ENCODE measurements at regions not wholly inside any gene's neighbourhood (a gene's known extent, or its start where the extent isn't known, plus 50 kb on each side); places are given as distances from the start of the nearest gene placed in this dataset.

DNA sequence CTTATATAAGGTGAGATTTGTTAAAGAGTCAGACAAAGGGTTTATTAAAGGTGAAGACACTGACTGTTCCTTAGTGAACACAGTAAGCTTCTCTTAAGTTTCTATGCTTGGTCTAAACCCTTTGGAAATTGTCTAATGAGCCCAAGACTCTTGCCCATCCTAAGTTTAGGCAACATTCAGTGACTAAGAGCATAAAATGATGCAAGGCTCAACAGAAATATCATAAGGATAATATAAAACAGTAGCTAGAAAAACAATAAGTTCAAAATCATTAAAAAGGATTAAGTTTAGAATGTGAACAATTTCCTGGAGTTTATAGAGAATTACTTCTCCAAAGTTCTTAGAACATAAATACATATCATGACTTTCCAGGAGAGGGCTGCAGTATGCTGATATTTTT, 108.9 kb upstream of the PDC start:
- ChIA-PET CTCF (no interaction called here), POLR2A (no interaction called here)
- DNase-seq (ENCODE audit: low spot score) (no peak), ATAC-seq (no peak)
- H3K4me1 Mint-ChIP-seq: no peaks in the 10 kb centered on the region
- H3K27ac Mint-ChIP-seq: no peak overlapping the region
- no peak overlapping the region for H3K4me3 Mint-ChIP-seq
- no peaks in the 10 kb centered on the region for H3K27me3 Mint-ChIP-seq (ENCODE audit: low read depth)
- H3K36me3 Mint-ChIP-seq: no peaks in the 10 kb centered on the region
- TF ChIP-seq ZBTB43 (CRISPR knock-in tag; IDR thresholded peaks at IDR 0.05) (no peak), RORB (CRISPR knock-in tag; IDR thresholded peaks at IDR 0.05) (no peak), JUN (CRISPR knock-in tag; IDR thresholded peaks at IDR 0.05) (no peak), NFATC4 (CRISPR knock-in tag; IDR thresholded peaks at IDR 0.05) (no peak), NFE2L1 (CRISPR knock-in tag; IDR thresholded peaks at IDR 0.05) (no peak), SMAD4 (CRISPR knock-in tag; IDR thresholded peaks at IDR 0.05) (no peak), NR1H2 (CRISPR knock-in tag; IDR thresholded peaks at IDR 0.05) (no peak), PRRX2 (CRISPR knock-in tag; IDR thresholded peaks at IDR 0.05) (no peak), ZNF671 (CRISPR knock-in tag; IDR thresholded peaks at IDR 0.05) (no peak), ZNF138 (CRISPR knock-in tag; conservative IDR thresholded peaks at IDR 0.05) (no peak), GTF2I (CRISPR knock-in tag; conservative IDR thresholded peaks at IDR 0.05) (no peak), HMGA2 (CRISPR knock-in tag; IDR thresholded peaks at IDR 0.05) (no peak), USF1 (CRISPR knock-in tag; IDR thresholded peaks at IDR 0.05) (no peak)
- TF ChIP-seq, protein P1, sequence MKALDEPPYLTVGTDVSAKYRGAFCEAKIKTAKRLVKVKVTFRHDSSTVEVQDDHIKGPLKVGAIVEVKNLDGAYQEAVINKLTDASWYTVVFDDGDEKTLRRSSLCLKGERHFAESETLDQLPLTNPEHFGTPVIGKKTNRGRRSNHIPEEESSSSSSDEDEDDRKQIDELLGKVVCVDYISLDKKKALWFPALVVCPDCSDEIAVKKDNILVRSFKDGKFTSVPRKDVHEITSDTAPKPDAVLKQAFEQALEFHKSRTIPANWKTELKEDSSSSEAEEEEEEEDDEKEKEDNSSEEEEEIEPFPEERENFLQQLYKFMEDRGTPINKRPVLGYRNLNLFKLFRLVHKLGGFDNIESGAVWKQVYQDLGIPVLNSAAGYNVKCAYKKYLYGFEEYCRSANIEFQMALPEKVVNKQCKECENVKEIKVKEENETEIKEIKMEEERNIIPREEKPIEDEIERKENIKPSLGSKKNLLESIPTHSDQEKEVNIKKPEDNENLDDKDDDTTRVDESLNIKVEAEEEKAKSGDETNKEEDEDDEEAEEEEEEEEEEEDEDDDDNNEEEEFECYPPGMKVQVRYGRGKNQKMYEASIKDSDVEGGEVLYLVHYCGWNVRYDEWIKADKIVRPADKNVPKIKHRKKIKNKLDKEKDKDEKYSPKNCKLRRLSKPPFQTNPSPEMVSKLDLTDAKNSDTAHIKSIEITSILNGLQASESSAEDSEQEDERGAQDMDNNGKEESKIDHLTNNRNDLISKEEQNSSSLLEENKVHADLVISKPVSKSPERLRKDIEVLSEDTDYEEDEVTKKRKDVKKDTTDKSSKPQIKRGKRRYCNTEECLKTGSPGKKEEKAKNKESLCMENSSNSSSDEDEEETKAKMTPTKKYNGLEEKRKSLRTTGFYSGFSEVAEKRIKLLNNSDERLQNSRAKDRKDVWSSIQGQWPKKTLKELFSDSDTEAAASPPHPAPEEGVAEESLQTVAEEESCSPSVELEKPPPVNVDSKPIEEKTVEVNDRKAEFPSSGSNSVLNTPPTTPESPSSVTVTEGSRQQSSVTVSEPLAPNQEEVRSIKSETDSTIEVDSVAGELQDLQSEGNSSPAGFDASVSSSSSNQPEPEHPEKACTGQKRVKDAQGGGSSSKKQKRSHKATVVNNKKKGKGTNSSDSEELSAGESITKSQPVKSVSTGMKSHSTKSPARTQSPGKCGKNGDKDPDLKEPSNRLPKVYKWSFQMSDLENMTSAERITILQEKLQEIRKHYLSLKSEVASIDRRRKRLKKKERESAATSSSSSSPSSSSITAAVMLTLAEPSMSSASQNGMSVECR (CRISPR knock-in tag; IDR thresholded peaks at IDR 0.05; ENCODE audit: borderline replicate concordance): no peak
- TF ChIP-seq, protein P2, sequence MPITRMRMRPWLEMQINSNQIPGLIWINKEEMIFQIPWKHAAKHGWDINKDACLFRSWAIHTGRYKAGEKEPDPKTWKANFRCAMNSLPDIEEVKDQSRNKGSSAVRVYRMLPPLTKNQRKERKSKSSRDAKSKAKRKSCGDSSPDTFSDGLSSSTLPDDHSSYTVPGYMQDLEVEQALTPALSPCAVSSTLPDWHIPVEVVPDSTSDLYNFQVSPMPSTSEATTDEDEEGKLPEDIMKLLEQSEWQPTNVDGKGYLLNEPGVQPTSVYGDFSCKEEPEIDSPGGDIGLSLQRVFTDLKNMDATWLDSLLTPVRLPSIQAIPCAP (CRISPR knock-in tag; IDR thresholded peaks at IDR 0.05): no peak
- TF ChIP-seq, protein P3, sequence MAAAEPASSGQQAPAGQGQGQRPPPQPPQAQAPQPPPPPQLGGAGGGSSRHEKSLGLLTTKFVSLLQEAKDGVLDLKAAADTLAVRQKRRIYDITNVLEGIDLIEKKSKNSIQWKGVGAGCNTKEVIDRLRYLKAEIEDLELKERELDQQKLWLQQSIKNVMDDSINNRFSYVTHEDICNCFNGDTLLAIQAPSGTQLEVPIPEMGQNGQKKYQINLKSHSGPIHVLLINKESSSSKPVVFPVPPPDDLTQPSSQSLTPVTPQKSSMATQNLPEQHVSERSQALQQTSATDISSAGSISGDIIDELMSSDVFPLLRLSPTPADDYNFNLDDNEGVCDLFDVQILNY (CRISPR knock-in tag; IDR thresholded peaks at IDR 0.05): no peak
- TF ChIP-seq, protein P4, sequence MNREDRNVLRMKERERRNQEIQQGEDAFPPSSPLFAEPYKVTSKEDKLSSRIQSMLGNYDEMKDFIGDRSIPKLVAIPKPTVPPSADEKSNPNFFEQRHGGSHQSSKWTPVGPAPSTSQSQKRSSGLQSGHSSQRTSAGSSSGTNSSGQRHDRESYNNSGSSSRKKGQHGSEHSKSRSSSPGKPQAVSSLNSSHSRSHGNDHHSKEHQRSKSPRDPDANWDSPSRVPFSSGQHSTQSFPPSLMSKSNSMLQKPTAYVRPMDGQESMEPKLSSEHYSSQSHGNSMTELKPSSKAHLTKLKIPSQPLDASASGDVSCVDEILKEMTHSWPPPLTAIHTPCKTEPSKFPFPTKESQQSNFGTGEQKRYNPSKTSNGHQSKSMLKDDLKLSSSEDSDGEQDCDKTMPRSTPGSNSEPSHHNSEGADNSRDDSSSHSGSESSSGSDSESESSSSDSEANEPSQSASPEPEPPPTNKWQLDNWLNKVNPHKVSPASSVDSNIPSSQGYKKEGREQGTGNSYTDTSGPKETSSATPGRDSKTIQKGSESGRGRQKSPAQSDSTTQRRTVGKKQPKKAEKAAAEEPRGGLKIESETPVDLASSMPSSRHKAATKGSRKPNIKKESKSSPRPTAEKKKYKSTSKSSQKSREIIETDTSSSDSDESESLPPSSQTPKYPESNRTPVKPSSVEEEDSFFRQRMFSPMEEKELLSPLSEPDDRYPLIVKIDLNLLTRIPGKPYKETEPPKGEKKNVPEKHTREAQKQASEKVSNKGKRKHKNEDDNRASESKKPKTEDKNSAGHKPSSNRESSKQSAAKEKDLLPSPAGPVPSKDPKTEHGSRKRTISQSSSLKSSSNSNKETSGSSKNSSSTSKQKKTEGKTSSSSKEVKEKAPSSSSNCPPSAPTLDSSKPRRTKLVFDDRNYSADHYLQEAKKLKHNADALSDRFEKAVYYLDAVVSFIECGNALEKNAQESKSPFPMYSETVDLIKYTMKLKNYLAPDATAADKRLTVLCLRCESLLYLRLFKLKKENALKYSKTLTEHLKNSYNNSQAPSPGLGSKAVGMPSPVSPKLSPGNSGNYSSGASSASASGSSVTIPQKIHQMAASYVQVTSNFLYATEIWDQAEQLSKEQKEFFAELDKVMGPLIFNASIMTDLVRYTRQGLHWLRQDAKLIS (CRISPR knock-in tag; IDR thresholded peaks at IDR 0.05; ENCODE audit: borderline replicate concordance): no peak
- no peaks in the 10 kb centered on the region for H3K9me3 Mint-ChIP-seq
